Sigmoid colon (tissue), 6 donors: ENCODE measurements at regions not wholly inside any gene's neighbourhood (a gene's known extent, or its start where the extent isn't known, plus 50 kb on each side); places are given as distances from the start of the nearest gene placed in this dataset.

ENCODE experiments used
- DNase-seq: peaks from one replicate; pipeline ENCODE4 v3.0.0-alpha.2; 2019
- H3K27ac ChIP-seq, 4 donors: fragments of 200-600 bp; sonication (generic); one replicate each; pipeline ENCODE4 v1.5.1; 2016 to 2019; ENCODE audit warnings: mild to moderate bottlenecking in 1 of 4
- H3K27me3 ChIP-seq, 3 donors: fragments of 200-600 bp; sonication (generic); one replicate each; pipeline ENCODE4 v1.5.1; 2019; ENCODE audit warnings: mild to moderate bottlenecking in 1 of 3
- H3K36me3 ChIP-seq, 4 donors: fragments of 200-600 bp; sonication (generic); one replicate each; pipeline ENCODE4 v1.5.1; 2016 to 2019
- H3K4me1 ChIP-seq, 4 donors: fragments of 200-600 bp; sonication (generic); one replicate each; pipeline ENCODE4 v1.5.1; 2017 to 2019
- H3K4me3 ChIP-seq, 4 donors: fragments of 200-600 bp; sonication (generic); one replicate each; pipeline ENCODE4 v1.5.1; 2017 to 2019; ENCODE audit warnings: mild to moderate bottlenecking in 2 of 4, moderate library complexity in 1 of 4
- H3K9me3 ChIP-seq, 4 donors: fragments of 200-600 bp in 3 of 4; sonication (generic) in 3 of 4; one replicate each; pipeline versions ENCODE4 v1.5.1 to v1.6.1; 2013 to 2019
- EP300 ChIP-seq, 4 donors: sonication (generic); formaldehyde crosslinking; IDR thresholded peaks; one replicate each; pipeline ENCODE4 v1.6.1; 2017; ENCODE audit warnings: antibody characterized with exemption in 4 of 4
- POLR2A ChIP-seq, 2 donors: fragments of 450-650 bp; IDR thresholded peaks; one replicate each; pipeline ENCODE4 v1.6.1; 2016; ENCODE audit warnings: antibody characterized with exemption in 2 of 2, mild to moderate bottlenecking in 2 of 2, moderate library complexity in 2 of 2
- POLR2AphosphoS5 ChIP-seq, 4 donors: sonication (generic); formaldehyde crosslinking; IDR thresholded peaks; one replicate each; pipeline ENCODE4 v1.6.1; 2017; ENCODE audit warnings: antibody characterized with exemption in 4 of 4
- WGBS, 2 donors: extraction: QIAGEN DNeasy Blood & Tissue Kit; methylation state at CpG; one replicate each; pipeline ENCODE4 v1.1.7; 2013; 5-methylcytosine and 5-hydroxymethylcytosine counted together
- intact Hi-C: fragments of 100-400 bp; cut with DNase I; formaldehyde crosslinking; loops from one replicate; pipeline ENCODE4 v1.15.1; 2023
- TF ChIP-seq, protein P1 (sequence below), 4 experiments: fragments of 450-650 bp in 3 of 4; fragments of 200-600 bp in 1 of 4; IDR thresholded peaks; one replicate each; pipeline ENCODE4 v1.5.1; 2016 to 2019; ENCODE audit warnings: antibody characterized with exemption in 4 of 4, mild to moderate bottlenecking in 3 of 4, moderate library complexity in 2 of 4
- donor health status: healthy with polysubstance abuse.
- donor health status: healthy.

DNA sequence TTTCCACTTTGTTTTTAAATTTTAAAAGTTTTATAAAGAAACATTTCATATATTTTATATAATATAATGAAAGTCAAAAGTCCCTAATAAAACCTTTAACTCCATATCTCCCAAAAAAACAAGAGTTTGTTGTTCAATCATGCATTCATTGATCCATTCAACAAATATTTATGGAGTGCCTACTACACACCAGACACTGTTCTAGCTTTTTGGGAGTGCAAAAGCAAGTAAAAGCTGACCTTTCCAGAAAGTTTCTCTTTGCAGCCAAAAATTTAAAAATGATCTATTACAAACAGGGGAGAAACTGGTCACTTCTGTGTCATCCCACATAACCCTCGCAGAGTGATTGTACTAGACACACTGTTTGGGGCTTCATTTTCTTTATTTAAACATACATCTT, 740.0 kb upstream of the TBX3 start:
- intact Hi-C loops, result no loop called here
- TF ChIP-seq, protein P1, sequence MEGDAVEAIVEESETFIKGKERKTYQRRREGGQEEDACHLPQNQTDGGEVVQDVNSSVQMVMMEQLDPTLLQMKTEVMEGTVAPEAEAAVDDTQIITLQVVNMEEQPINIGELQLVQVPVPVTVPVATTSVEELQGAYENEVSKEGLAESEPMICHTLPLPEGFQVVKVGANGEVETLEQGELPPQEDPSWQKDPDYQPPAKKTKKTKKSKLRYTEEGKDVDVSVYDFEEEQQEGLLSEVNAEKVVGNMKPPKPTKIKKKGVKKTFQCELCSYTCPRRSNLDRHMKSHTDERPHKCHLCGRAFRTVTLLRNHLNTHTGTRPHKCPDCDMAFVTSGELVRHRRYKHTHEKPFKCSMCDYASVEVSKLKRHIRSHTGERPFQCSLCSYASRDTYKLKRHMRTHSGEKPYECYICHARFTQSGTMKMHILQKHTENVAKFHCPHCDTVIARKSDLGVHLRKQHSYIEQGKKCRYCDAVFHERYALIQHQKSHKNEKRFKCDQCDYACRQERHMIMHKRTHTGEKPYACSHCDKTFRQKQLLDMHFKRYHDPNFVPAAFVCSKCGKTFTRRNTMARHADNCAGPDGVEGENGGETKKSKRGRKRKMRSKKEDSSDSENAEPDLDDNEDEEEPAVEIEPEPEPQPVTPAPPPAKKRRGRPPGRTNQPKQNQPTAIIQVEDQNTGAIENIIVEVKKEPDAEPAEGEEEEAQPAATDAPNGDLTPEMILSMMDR (IDR thresholded peaks at IDR 0.05), result no peak
- WGBS, 2 donors, result 83 to 84% methylated on average over 1 of the region's 1 CpG

GRCh38 chr12:115423546-115423987, 739.6 kb upstream of the TBX3 start:
- Histone ChIP-seq H3K27me3 (no peaks in the 10 kb centered on the region), H3K4me3 (no peak overlapping the region), H3K9me3 (no peaks in the 10 kb centered on the region), H3K4me1 (no peaks in the 10 kb centered on the region), H3K27ac (no peak overlapping the region), H3K36me3 (no peaks in the 10 kb centered on the region)
- no peak for DNase-seq
- TF ChIP-seq EP300 (IDR thresholded peaks at IDR 0.05) (no peak), POLR2A (IDR thresholded peaks at IDR 0.05) (no peak), POLR2AphosphoS5 (IDR thresholded peaks at IDR 0.05) (no peak)
- TF ChIP-seq, protein P1 (IDR thresholded peaks at IDR 0.05), result no peak
- intact Hi-C loops, result no loop called here
- WGBS, 2 donors, result 13 to 38% methylated on average over 5 of the region's 5 CpGs

More for the DNA sequence above, 740.0 kb upstream of the TBX3 start:
- H3K27me3 ChIP-seq, result no peaks in the 10 kb centered on the region
- H3K36me3 ChIP-seq, result no peaks in the 10 kb centered on the region
- H3K4me3 ChIP-seq, result no peak overlapping the region
- H3K9me3 ChIP-seq, result no peaks in the 10 kb centered on the region
- H3K4me1 ChIP-seq, result no peaks in the 10 kb centered on the region
- no peak for DNase-seq
- H3K27ac ChIP-seq, result no peak overlapping the region

- Histone ChIP-seq H3K27me3 (no peaks in the 10 kb centered on the region), H3K27ac (no peak overlapping the region), H3K4me1 (no peaks in the 10 kb centered on the region), H3K4me3 (no peak overlapping the region), H3K36me3 (no peaks in the 10 kb centered on the region), H3K9me3 (no peaks in the 10 kb centered on the region)
- no peak for DNase-seq
- TF ChIP-seq POLR2AphosphoS5 (IDR thresholded peaks at IDR 0.05), result no peak
- TF ChIP-seq POLR2A (IDR thresholded peaks at IDR 0.05), result no peak
- TF ChIP-seq, protein P1 (IDR thresholded peaks at IDR 0.05), result no peak
- no peak for TF ChIP-seq EP300 (IDR thresholded peaks at IDR 0.05)
- intact Hi-C loops, result no loop called here
These were observed 739.0 kb upstream of the TBX3 start for GRCh38 chr12:115422845-115423545.

- H3K27me3 ChIP-seq, result no peaks in the 10 kb centered on the region
- DNase-seq, result no peak
- no peaks in the 10 kb centered on the region for H3K36me3 ChIP-seq
- no peak for TF ChIP-seq POLR2A (IDR thresholded peaks at IDR 0.05)
- H3K27ac ChIP-seq, result no peak overlapping the region
- intact Hi-C loops, result no loop called here
- WGBS, 2 donors, result 72 to 82% methylated on average over 9 of the region's 9 CpGs
- H3K4me1 ChIP-seq, result no peaks in the 10 kb centered on the region
- H3K4me3 ChIP-seq, result no peak overlapping the region
- no peaks in the 10 kb centered on the region for H3K9me3 ChIP-seq
These were observed 738.1 kb upstream of the TBX3 start for GRCh38 chr12:115421796-115422709.

DNA sequence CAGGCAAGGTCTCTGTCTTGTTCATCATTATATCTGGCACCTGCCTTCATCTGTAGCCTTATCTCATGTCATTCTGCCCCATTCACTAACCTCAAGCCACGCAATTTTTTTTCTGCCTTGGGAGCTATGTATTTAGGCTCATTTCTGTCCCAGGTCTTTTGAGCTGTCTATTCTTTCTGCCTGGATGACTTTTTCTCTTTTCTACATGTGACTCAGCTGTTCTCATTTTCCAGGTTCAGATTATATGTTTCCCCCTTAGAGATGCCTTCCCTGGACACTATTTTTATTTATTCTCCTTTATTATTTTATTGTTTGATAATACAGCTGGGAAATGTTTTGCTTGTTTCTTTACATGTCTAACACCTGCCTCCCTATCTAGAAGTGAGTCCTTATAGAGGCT, 737.4 kb upstream of the TBX3 start:
- H3K36me3 ChIP-seq, result no peaks in the 10 kb centered on the region
- no peak for TF ChIP-seq POLR2A (IDR thresholded peaks at IDR 0.05)
- TF ChIP-seq EP300 (IDR thresholded peaks at IDR 0.05), result no peak
- TF ChIP-seq POLR2AphosphoS5 (IDR thresholded peaks at IDR 0.05), result no peak
- TF ChIP-seq, protein P1 (IDR thresholded peaks at IDR 0.05), result no peak
- H3K4me1 ChIP-seq, result no peaks in the 10 kb centered on the region
- DNase-seq, result no peak
- WGBS, 2 donors, result 45 to 83% methylated on average over 1 of the region's 1 CpG
- H3K27me3 ChIP-seq, result no peaks in the 10 kb centered on the region
- H3K27ac ChIP-seq, result no peak overlapping the region
- no peak overlapping the region for H3K4me3 ChIP-seq
- intact Hi-C loops, result no loop called here
- no peaks in the 10 kb centered on the region for H3K9me3 ChIP-seq
